A673 (cell line): ENCODE measurements at regions not wholly inside any gene's neighbourhood (a gene's known extent, or its start where the extent isn't known, plus 50 kb on each side); places are given as distances from the start of the nearest gene placed in this dataset.

ENCODE experiments used
- CTCF ChIP-seq: fragments of 300-800, 200-600 bp; sonication (generic); conservative IDR thresholded peaks from 2 replicates; pipeline ENCODE4 v1.5.1; 2017; ENCODE audit warnings: low read depth, mild to moderate bottlenecking, antibody characterized with exemption, low read length, moderate library complexity, mixed read lengths
- EZH2 ChIP-seq: fragments of 200-600 bp; sonication (generic); IDR thresholded peaks from 2 replicates; pipeline ENCODE4 v1.6.1; 2017; ENCODE audit warnings: borderline replicate concordance, low read depth, mild to moderate bottlenecking, mixed read lengths, antibody characterized with exemption, low read length; ENCODE audit not compliant: poor library complexity, severe bottlenecking

GRCh38 chr14:31933716-31934115 lies 143.4 kb upstream of the ARHGAP5 start:
- TF ChIP-seq CTCF (no peak), EZH2 (no peak)
